HG03039 (cell line): ENCODE measurements at regions not wholly inside any gene's neighbourhood (a gene's known extent, or its start where the extent isn't known, plus 50 kb on each side); places are given as distances from the start of the nearest gene placed in this dataset.
"Not testable (repeated sequence)": the region's sequence is repeated elsewhere in the genome, so short reads cannot be mapped to it uniquely, and the experiment has no call there.

Experiments
- ATAC-seq: cut with Tn5 transposase; IDR thresholded peaks from one replicate; pipeline ENCODE4 v1.9.1; 2021; ENCODE audit warnings: mild to moderate bottlenecking, moderate library complexity; ENCODE audit not compliant: unreplicated experiment

- no peak for ATAC-seq
Observed at GRCh38 chr4:58413849-58414248, 1303.7 kb upstream of the IGFBP7 start.

GRCh38 chr4:58411904-58412303 lies 1301.7 kb upstream of the IGFBP7 start:
- ATAC-seq = no peak

GRCh38 chr4:58406762-58407161 lies 1296.6 kb upstream of the IGFBP7 start:
- no peak for ATAC-seq

GRCh38 chr4:58368221-58368620 lies 1258.0 kb upstream of the IGFBP7 start:
- ATAC-seq = no peak

- no peak for ATAC-seq
Observed at GRCh38 chr4:58360354-58361133, 1250.4 kb upstream of the IGFBP7 start.

GRCh38 chr4:58359590-58359989 lies 1249.4 kb upstream of the IGFBP7 start:
- no peak for ATAC-seq

- no peak for ATAC-seq
Observed at GRCh38 chr4:58357947-58358346, 1247.8 kb upstream of the IGFBP7 start.

- ATAC-seq = no peak
Observed at GRCh38 chr4:58325070-58325469, 1214.9 kb upstream of the IGFBP7 start.

GRCh38 chr4:58313444-58313843 lies 1203.3 kb upstream of the IGFBP7 start:
- ATAC-seq = no peak

- no peak for ATAC-seq
Observed at GRCh38 chr4:58303456-58303855, 1193.3 kb upstream of the IGFBP7 start.

GRCh38 chr4:58301376-58301999 lies 1191.3 kb upstream of the IGFBP7 start:
- ATAC-seq = no peak

GRCh38 chr4:58286335-58286734 lies 1176.2 kb upstream of the IGFBP7 start:
- ATAC-seq = no peak

- ATAC-seq = not testable (repeated sequence)
Observed at GRCh38 chr4:58280928-58281327, 1170.7 kb upstream of the IGFBP7 start.

- ATAC-seq = no peak
Observed at GRCh38 chr4:58275856-58276255, 1165.7 kb upstream of the IGFBP7 start.

GRCh38 chr4:58274553-58274952 lies 1164.4 kb upstream of the IGFBP7 start:
- no peak for ATAC-seq

GRCh38 chr4:58272311-58272710 lies 1162.1 kb upstream of the IGFBP7 start:
- ATAC-seq = no peak

GRCh38 chr4:58265734-58266133 lies 1155.5 kb upstream of the IGFBP7 start:
- no peak for ATAC-seq

- ATAC-seq = no peak
Observed at GRCh38 chr4:58261526-58261925, 1151.3 kb upstream of the IGFBP7 start.

GRCh38 chr4:58254291-58254690 lies 1144.1 kb upstream of the IGFBP7 start:
- no peak for ATAC-seq

GRCh38 chr4:58252656-58253055 lies 1142.5 kb upstream of the IGFBP7 start:
- no peak for ATAC-seq

- ATAC-seq = no peak
Observed at GRCh38 chr4:58247792-58248191, 1137.6 kb upstream of the IGFBP7 start.

- no peak for ATAC-seq
Observed at GRCh38 chr4:58225460-58225859, 1115.3 kb upstream of the IGFBP7 start.

- ATAC-seq = no peak
Observed at GRCh38 chr4:58219179-58219578, 1109.0 kb upstream of the IGFBP7 start.
